ENCODE measurements at regions not wholly inside any gene's neighbourhood (a gene's known extent, or its start where the extent isn't known, plus 50 kb on each side); places are given as distances from the start of the nearest gene placed in this dataset.
"Not testable (repeated sequence)": the region's sequence is repeated elsewhere in the genome, so short reads cannot be mapped to it uniquely, and the experiment has no call there.

- H3K4me3 ChIP-seq (ENCODE audit: low read depth, low read length, poor library complexity, severe bottlenecking) = no peak overlapping the region
- TF ChIP-seq, protein P1, sequence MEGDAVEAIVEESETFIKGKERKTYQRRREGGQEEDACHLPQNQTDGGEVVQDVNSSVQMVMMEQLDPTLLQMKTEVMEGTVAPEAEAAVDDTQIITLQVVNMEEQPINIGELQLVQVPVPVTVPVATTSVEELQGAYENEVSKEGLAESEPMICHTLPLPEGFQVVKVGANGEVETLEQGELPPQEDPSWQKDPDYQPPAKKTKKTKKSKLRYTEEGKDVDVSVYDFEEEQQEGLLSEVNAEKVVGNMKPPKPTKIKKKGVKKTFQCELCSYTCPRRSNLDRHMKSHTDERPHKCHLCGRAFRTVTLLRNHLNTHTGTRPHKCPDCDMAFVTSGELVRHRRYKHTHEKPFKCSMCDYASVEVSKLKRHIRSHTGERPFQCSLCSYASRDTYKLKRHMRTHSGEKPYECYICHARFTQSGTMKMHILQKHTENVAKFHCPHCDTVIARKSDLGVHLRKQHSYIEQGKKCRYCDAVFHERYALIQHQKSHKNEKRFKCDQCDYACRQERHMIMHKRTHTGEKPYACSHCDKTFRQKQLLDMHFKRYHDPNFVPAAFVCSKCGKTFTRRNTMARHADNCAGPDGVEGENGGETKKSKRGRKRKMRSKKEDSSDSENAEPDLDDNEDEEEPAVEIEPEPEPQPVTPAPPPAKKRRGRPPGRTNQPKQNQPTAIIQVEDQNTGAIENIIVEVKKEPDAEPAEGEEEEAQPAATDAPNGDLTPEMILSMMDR (IDR thresholded peaks at IDR 0.05; ENCODE audit: low read length) = no peak
- no peak for TF ChIP-seq EZH2 (IDR thresholded peaks at IDR 0.05; ENCODE audit: borderline replicate concordance, low read length)
- no peaks in the 10 kb centered on the region for H3K27me3 ChIP-seq (ENCODE audit: insufficient read depth, low read length)
These were observed 446.7 kb upstream of the ACTBL2 start for GRCh38 chr5:57929271-57929670.

DNA sequence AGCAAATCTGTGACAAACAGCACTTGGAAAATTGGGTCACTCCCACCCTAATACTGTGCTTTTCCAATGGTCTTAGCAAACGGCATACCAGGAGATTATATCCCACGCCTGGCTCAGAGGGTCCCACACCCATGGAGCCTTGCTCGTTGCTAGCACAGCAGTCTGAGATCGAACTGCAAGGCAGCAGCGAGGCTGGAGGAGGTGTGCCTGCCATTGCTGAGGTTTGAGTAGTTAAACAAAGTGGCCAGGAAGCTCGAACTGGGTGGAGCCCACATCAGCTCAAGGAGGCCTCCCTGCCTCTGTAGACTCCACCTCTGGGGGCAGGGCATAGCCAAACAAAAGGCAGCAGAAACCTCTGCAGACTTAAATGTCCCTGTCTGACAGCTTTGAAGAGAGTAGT lies 440.5 kb upstream of the ACTBL2 start:
- H3K9me2 ChIP-seq (ENCODE audit: low read depth, low read length); H3K9ac ChIP-seq (ENCODE audit: low read length); H3K79me2 ChIP-seq (ENCODE audit: insufficient read depth, low read length); H3K9me3 ChIP-seq (ENCODE audit: low read length); H3K4me3 ChIP-seq (ENCODE audit: low read depth, low read length, poor library complexity, severe bottlenecking); H3F3A ChIP-seq (ENCODE audit: insufficient read depth, low read length); H4K20me1 ChIP-seq (ENCODE audit: insufficient read depth, low read length); H3K4me1 ChIP-seq (ENCODE audit: insufficient read depth, low read length, severe bottlenecking); H2AFZ ChIP-seq (ENCODE audit: low read length); H3K27me3 ChIP-seq (ENCODE audit: insufficient read depth, low read length); H3K27ac ChIP-seq (ENCODE audit: low read depth, low read length, poor library complexity, severe bottlenecking); H3K4me2 ChIP-seq (ENCODE audit: low read length); H3K36me3 ChIP-seq (ENCODE audit: insufficient read depth, low read length): not testable (repeated sequence)

More at GRCh38 chr5:57929271-57929670, 446.7 kb upstream of the ACTBL2 start:
- Histone ChIP-seq H2AFZ (ENCODE audit: low read length) (no peak overlapping the region), H3K36me3 (ENCODE audit: insufficient read depth, low read length) (no peaks in the 10 kb centered on the region), H3K4me2 (ENCODE audit: low read length) (no peak overlapping the region), H3K9me3 (ENCODE audit: low read length) (no peaks in the 10 kb centered on the region), H3K27ac (ENCODE audit: low read depth, low read length, poor library complexity, severe bottlenecking) (no peak overlapping the region), H4K20me1 (ENCODE audit: insufficient read depth, low read length) (no peaks in the 10 kb centered on the region), H3K79me2 (ENCODE audit: insufficient read depth, low read length) (no peaks in the 10 kb centered on the region), H3K9ac (ENCODE audit: low read length) (no peak overlapping the region), H3K4me1 (ENCODE audit: insufficient read depth, low read length, severe bottlenecking) (no peaks in the 10 kb centered on the region), H3K9me2 (ENCODE audit: low read depth, low read length) (no peaks in the 10 kb centered on the region), H3F3A (ENCODE audit: insufficient read depth, low read length) (no peaks in the 10 kb centered on the region)

- no peak overlapping the region for H3K9ac ChIP-seq (ENCODE audit: low read length)
- H3K79me2 ChIP-seq (ENCODE audit: insufficient read depth, low read length) = no peaks in the 10 kb centered on the region
- no peaks in the 10 kb centered on the region for H3K9me2 ChIP-seq (ENCODE audit: low read depth, low read length)
- H4K20me1 ChIP-seq (ENCODE audit: insufficient read depth, low read length) = no peaks in the 10 kb centered on the region
- no peak overlapping the region for H2AFZ ChIP-seq (ENCODE audit: low read length)
- H3K9me3 ChIP-seq (ENCODE audit: low read length) = no peaks in the 10 kb centered on the region
- H3K4me1 ChIP-seq (ENCODE audit: insufficient read depth, low read length, severe bottlenecking) = no peaks in the 10 kb centered on the region
- H3F3A ChIP-seq (ENCODE audit: insufficient read depth, low read length) = no peaks in the 10 kb centered on the region
- H3K36me3 ChIP-seq (ENCODE audit: insufficient read depth, low read length) = no peaks in the 10 kb centered on the region
- no peak overlapping the region for H3K4me2 ChIP-seq (ENCODE audit: low read length)
- TF ChIP-seq, protein P1 (IDR thresholded peaks at IDR 0.05; ENCODE audit: low read length) = no peak
- TF ChIP-seq EZH2 (IDR thresholded peaks at IDR 0.05; ENCODE audit: borderline replicate concordance, low read length) = no peak
- no peak overlapping the region for H3K27ac ChIP-seq (ENCODE audit: low read depth, low read length, poor library complexity, severe bottlenecking)
- no peaks in the 10 kb centered on the region for H3K27me3 ChIP-seq (ENCODE audit: insufficient read depth, low read length)
- H3K4me3 ChIP-seq (ENCODE audit: low read depth, low read length, poor library complexity, severe bottlenecking) = no peak overlapping the region
These were observed 434.4 kb upstream of the ACTBL2 start for GRCh38 chr5:57917004-57917403.

GRCh38 chr5:57915536-57915935 lies 432.9 kb upstream of the ACTBL2 start:
- Histone ChIP-seq H3F3A (ENCODE audit: insufficient read depth, low read length) (no peaks in the 10 kb centered on the region), H3K4me2 (ENCODE audit: low read length) (no peak overlapping the region), H4K20me1 (ENCODE audit: insufficient read depth, low read length) (no peaks in the 10 kb centered on the region), H3K4me1 (ENCODE audit: insufficient read depth, low read length, severe bottlenecking) (no peaks in the 10 kb centered on the region), H3K9me3 (ENCODE audit: low read length) (no peaks in the 10 kb centered on the region), H3K36me3 (ENCODE audit: insufficient read depth, low read length) (no peaks in the 10 kb centered on the region), H3K27me3 (ENCODE audit: insufficient read depth, low read length) (no peaks in the 10 kb centered on the region), H3K9ac (ENCODE audit: low read length) (no peak overlapping the region), H3K9me2 (ENCODE audit: low read depth, low read length) (no peaks in the 10 kb centered on the region), H2AFZ (ENCODE audit: low read length) (no peak overlapping the region), H3K79me2 (ENCODE audit: insufficient read depth, low read length) (no peaks in the 10 kb centered on the region), H3K27ac (ENCODE audit: low read depth, low read length, poor library complexity, severe bottlenecking) (no peak overlapping the region), H3K4me3 (ENCODE audit: low read depth, low read length, poor library complexity, severe bottlenecking) (no peak overlapping the region)
- TF ChIP-seq EZH2 (IDR thresholded peaks at IDR 0.05; ENCODE audit: borderline replicate concordance, low read length) = no peak
- TF ChIP-seq, protein P1 (IDR thresholded peaks at IDR 0.05; ENCODE audit: low read length) = no peak
